ENCODE measurements at regions not wholly inside any gene's neighbourhood (a gene's known extent, or its start where the extent isn't known, plus 50 kb on each side); places are given as distances from the start of the nearest gene placed in this dataset.

GRCh38 chr14:98741523-98741922 lies 530.5 kb downstream of the BCL11B start:
- no peak overlapping the region for H3K56ac ChIP-seq (ENCODE audit: extremely low read depth, insufficient read depth, low read length)
- CTCF ChIA-PET: no interaction called here
- H2BK5ac ChIP-seq (ENCODE audit: low read depth, low read length, poor library complexity, severe bottlenecking): no peak overlapping the region
- no peak overlapping the region for H3K4me3 ChIP-seq (ENCODE audit: insufficient read depth, low read depth, low read length)
- no peaks in the 10 kb centered on the region for H3K9me1 ChIP-seq (ENCODE audit: insufficient read depth, low read length)
- no peak overlapping the region for H4K8ac ChIP-seq (ENCODE audit: low read depth in 2 of 2, low read length in 2 of 2)
- no peaks in the 10 kb centered on the region for H3K27me3 ChIP-seq (ENCODE audit: control insufficient read depth, insufficient read depth, low read length)
- H4K20me1 ChIP-seq (ENCODE audit: insufficient read depth, low read length): no peaks in the 10 kb centered on the region
- POLR2A ChIA-PET (ENCODE audit: unreplicated experiment): no interaction called here
- H2AK9ac ChIP-seq (replicated peaks; ENCODE audit: low read depth, low read length, poor library complexity): no peak overlapping the region
- H3K14ac ChIP-seq (replicated peaks; ENCODE audit: low read depth, low read length): no peak overlapping the region
- no peak overlapping the region for H2BK120ac ChIP-seq (ENCODE audit: low read depth, low read length)
- no peak overlapping the region for H3K23ac ChIP-seq (ENCODE audit: low read depth, low read length)
- no peak overlapping the region for H2BK20ac ChIP-seq (ENCODE audit: low read depth, low read length)
- H3K27ac ChIP-seq (ENCODE audit: insufficient read depth, low read length): no peak overlapping the region
- in situ Hi-C loops (cut with MboI; ENCODE audit: low sequenced_read_pairs): no loop called here
- DNase-seq (no peak), ATAC-seq (ENCODE audit: low read depth) (no peak)
- no peak for TF ChIP-seq CEBPB (IDR thresholded peaks at IDR 0.05; ENCODE audit: low read depth, low read length)
- TF ChIP-seq RAD21 (IDR thresholded peaks at IDR 0.05; ENCODE audit: low read length): no peak
- no peak for TF ChIP-seq CHD1 (IDR thresholded peaks at IDR 0.05; ENCODE audit: low read depth, low read length)
- TF ChIP-seq POLR2A (IDR thresholded peaks at IDR 0.05; ENCODE audit: low read depth, low read length): no peak
- TF ChIP-seq BHLHE40 (IDR thresholded peaks at IDR 0.05; ENCODE audit: low read depth, low read length): no peak
- TF ChIP-seq USF2 (IDR thresholded peaks at IDR 0.05; ENCODE audit: low read depth, low read length): no peak
- no peak for TF ChIP-seq ELK1 (IDR thresholded peaks at IDR 0.05; ENCODE audit: borderline replicate concordance, low read depth, low read length)
- no peak for TF ChIP-seq FOS (IDR thresholded peaks at IDR 0.05; ENCODE audit: low read depth, low read length)
- no peak for TF ChIP-seq RCOR1 (IDR thresholded peaks at IDR 0.05; ENCODE audit: insufficient replicate concordance, low read length)
- no peak for TF ChIP-seq CTCF (conservative IDR thresholded peaks at IDR 0.05; ENCODE audit: low read depth, low read length)
- no peak for TF ChIP-seq RFX5 (IDR thresholded peaks at IDR 0.05; ENCODE audit: low read depth, low read length)
- TF ChIP-seq MAFK (IDR thresholded peaks at IDR 0.05; ENCODE audit: low read depth, low read length): no peak
- TF ChIP-seq MAZ (IDR thresholded peaks at IDR 0.05; ENCODE audit: borderline replicate concordance, low read depth, low read length): no peak
- no peak for TF ChIP-seq MXI1 (IDR thresholded peaks at IDR 0.05; ENCODE audit: borderline replicate concordance, low read depth, low read length)
- no TSS peak for BruUV-seq (replicated peaks)
- H2BK15ac ChIP-seq (ENCODE audit: low read depth, low read length): no peak overlapping the region
- H3K18ac ChIP-seq (ENCODE audit: low read depth, low read length): no peak overlapping the region
- no peak overlapping the region for H2AFZ ChIP-seq (replicated peaks; ENCODE audit: low read length, poor library complexity)
- H3K9me3 ChIP-seq (ENCODE audit: control insufficient read depth, insufficient read depth, low read length): peaks cover 29% of the 10 kb centered on the region
- H3K9ac ChIP-seq (ENCODE audit: low read depth, low read length): no peak overlapping the region
- intact Hi-C loops (cut with micrococcal nuclease): no loop called here
- no peak overlapping the region for H4K5ac ChIP-seq (ENCODE audit: low read depth, low read length)
- no peak overlapping the region for H3K4me2 ChIP-seq (ENCODE audit: low read depth, low read length)
- no peak overlapping the region for H3K4ac ChIP-seq (ENCODE audit: low read depth, low read length)
- H3K79me1 ChIP-seq (ENCODE audit: low read depth in 1 of 2, low read length in 2 of 2): no peaks in the 10 kb centered on the region
- WGBS, 2 experiments (ENCODE audit: extremely low coverage in 2 of 2, insufficient read length in 1 of 2): 83% methylated on average over 1 of the region's 8 CpGs; no CpG with 5 or more reads in 1 of the 2 experiments
- dilution Hi-C loops (cut with HindIII; ENCODE audit: low sequenced_read_pairs, unreplicated experiment): no loop called here
- H2AK5ac ChIP-seq (ENCODE audit: low read depth, low read length): no peak overlapping the region
- H4K91ac ChIP-seq (ENCODE audit: insufficient read depth, low read depth, low read length): no peak overlapping the region
- no peaks in the 10 kb centered on the region for H3K4me1 ChIP-seq (ENCODE audit: control insufficient read depth, insufficient read depth, low read length)
- no peaks in the 10 kb centered on the region for H3K36me3 ChIP-seq (ENCODE audit: control insufficient read depth, insufficient read depth, low read length)

Measured in IMR-90 (cell line).